SK-N-SH (cell line): ENCODE measurements at regions not wholly inside any gene's neighbourhood (a gene's known extent, or its start where the extent isn't known, plus 50 kb on each side); places are given as distances from the start of the nearest gene placed in this dataset.

Experiments
- CTCF ChIA-PET: fragments of 300-600, 350-600 bp; formaldehyde crosslinking; extraction: SDS; loops from one replicate; lab custom pipeline; 2021; lab: Yijun Ruan, JAX
- POLR2A ChIA-PET: fragments of 350-600 bp; sonication (Branson Sonifier 250); formaldehyde crosslinking; extraction: SDS; loops from one replicate; lab custom pipeline; 2020; ENCODE audit warnings: antibody characterized with exemption, inconsistent platforms; lab: Yijun Ruan, JAX
- DNase-seq: peaks from one replicate; pipeline ENCODE4 v3.0.0; 2012
- H2AFZ ChIP-seq: fragments of 200-600 bp; sonication (generic); 2 replicates; pipeline ENCODE4 v1.8.1; 2016; ENCODE audit warnings: antibody characterized with exemption, mild to moderate bottlenecking, low read depth
- H3F3A ChIP-seq: fragments of 200-600 bp; sonication (generic); replicated peaks from 2 replicates; pipeline ENCODE3; 2016; ENCODE audit warnings: antibody characterized with exemption, mild to moderate bottlenecking; ENCODE audit not compliant: insufficient read depth
- H3K27ac ChIP-seq, 2 experiments: fragments of 200-500 bp in 1 of 2; fragments of 200-600 bp in 1 of 2; sonication (Bioruptor generic) in 1 of 2; sonication (generic), shearing (Covaris generic) in 1 of 2; 2 replicates each; pipeline versions ENCODE4 v1.5.1 to v1.6.1; 2014 to 2016; ENCODE audit warnings: low read depth in 2 of 2, inconsistent platforms in 1 of 2, low read length in 1 of 2, mild to moderate bottlenecking in 1 of 2, mixed read lengths in 1 of 2
- H3K27me3 ChIP-seq: fragments of 200-600 bp; sonication (generic), shearing (Covaris generic); 2 replicates; pipeline ENCODE4 v1.6.1; 2016; ENCODE audit warnings: mixed run types; ENCODE audit not compliant: insufficient read depth
- H3K36me3 ChIP-seq, 2 experiments: fragments of 200-500 bp in 1 of 2; fragments of 200-600 bp in 1 of 2; sonication (Bioruptor generic) in 1 of 2; sonication (generic) in 1 of 2; replicated peaks in 1 of 2; 2 replicates each; pipeline versions ENCODE3 to v1.5.1; 2014 to 2016; ENCODE audit warnings: low read length in 1 of 2, mild to moderate bottlenecking in 1 of 2; ENCODE audit not compliant: insufficient read depth in 2 of 2, control insufficient read depth in 1 of 2
- H3K4me1 ChIP-seq, 2 experiments: fragments of 200-500 bp in 1 of 2; fragments of 200-600 bp in 1 of 2; sonication (Bioruptor generic) in 1 of 2; sonication (generic), shearing (Covaris generic) in 1 of 2; 2 replicates each; pipeline versions ENCODE4 v1.5.1 to v1.6.1; 2014 to 2016; ENCODE audit warnings: low read depth in 1 of 2, low read length in 1 of 2, mixed run types in 1 of 2; ENCODE audit not compliant: insufficient read depth in 2 of 2, control insufficient read depth in 1 of 2
- H3K4me2 ChIP-seq: fragments of 200-600 bp; sonication (generic), shearing (Covaris generic); 2 replicates; pipeline ENCODE4 v1.6.1; 2017; ENCODE audit warnings: mixed run types
- H3K4me3 ChIP-seq, 2 experiments: fragments of 200-500 bp in 1 of 2; fragments of 200-600 bp in 1 of 2; sonication (Bioruptor generic) in 1 of 2; sonication (generic), shearing (Covaris generic) in 1 of 2; 2 replicates each; pipeline versions ENCODE4 v1.5.1 to v1.8.1; 2014 to 2016; ENCODE audit warnings: low read depth in 2 of 2, inconsistent platforms in 1 of 2, low read length in 1 of 2, mild to moderate bottlenecking in 1 of 2, mixed read lengths in 1 of 2, moderate library complexity in 1 of 2
- H3K79me2 ChIP-seq: fragments of 200-600 bp; sonication (generic); 2 replicates; pipeline ENCODE4 v1.8.1; 2017; ENCODE audit warnings: mild to moderate bottlenecking; ENCODE audit not compliant: insufficient read depth
- H3K9ac ChIP-seq: fragments of 200-600 bp; sonication (generic); 2 replicates; pipeline ENCODE4 v1.6.1; 2017; ENCODE audit warnings: mixed run types
- H3K9me2 ChIP-seq: fragments of 200-600 bp; sonication (generic); 2 replicates; pipeline ENCODE4 v1.6.1; 2017; ENCODE audit warnings: mixed run types
- H3K9me3 ChIP-seq: fragments of 200-600 bp; sonication (generic); 2 replicates; pipeline ENCODE4 v1.6.1; 2017; ENCODE audit warnings: mixed run types, mild to moderate bottlenecking, moderate library complexity
- H4K20me1 ChIP-seq: fragments of 200-600 bp; sonication (generic); 2 replicates; pipeline ENCODE4 v1.6.1; 2017; ENCODE audit warnings: mild to moderate bottlenecking, mixed run types; ENCODE audit not compliant: insufficient read depth
- CHD2 ChIP-seq: fragments of 150-350 bp; IDR thresholded peaks from 2 replicates; pipeline ENCODE4 v1.6.1; 2018; ENCODE audit warnings: low read length; ENCODE audit not compliant: partially characterized antibody
- EP300 ChIP-seq, 2 experiments: IDR thresholded peaks; 2 replicates each; pipeline versions ENCODE4 v1.4.0 to v1.6.1; 2012; ENCODE audit warnings: borderline replicate concordance in 1 of 2, low read depth in 1 of 2, low read length in 1 of 2
- EZH2phosphoT487 ChIP-seq: fragments of 200-600 bp; sonication (generic); IDR thresholded peaks from 2 replicates; pipeline ENCODE4 v1.6.1; 2017; ENCODE audit warnings: low read depth, mixed run types, mild to moderate bottlenecking, antibody characterized with exemption, moderate library complexity, borderline replicate concordance
- FOXJ3 ChIP-seq: sonication (generic); formaldehyde crosslinking; IDR thresholded peaks from 2 replicates; pipeline ENCODE4 v1.5.1; 2020; ENCODE audit warnings: mild to moderate bottlenecking, missing genetic modification reagents
- FOXM1 ChIP-seq: IDR thresholded peaks from 2 replicates; pipeline ENCODE4 v1.4.0; 2012; ENCODE audit warnings: low read depth, mild to moderate bottlenecking
- GABPA ChIP-seq: IDR thresholded peaks from 2 replicates; pipeline ENCODE4 v1.4.0; 2012; ENCODE audit warnings: low read depth, mild to moderate bottlenecking
- GATA2 ChIP-seq: sonication (generic); formaldehyde crosslinking; IDR thresholded peaks from 2 replicates; pipeline ENCODE4 v1.5.0; 2020; ENCODE audit warnings: mild to moderate bottlenecking, missing genetic modification reagents
- JUND ChIP-seq: IDR thresholded peaks from 2 replicates; pipeline ENCODE4 v1.4.0; 2012
- MEF2A ChIP-seq: IDR thresholded peaks from 2 replicates; pipeline ENCODE4 v1.4.0; 2012; ENCODE audit warnings: low read depth, borderline replicate concordance
- NRF1 ChIP-seq: IDR thresholded peaks from 2 replicates; pipeline ENCODE4 v1.6.1; 2012; ENCODE audit warnings: low read depth, mild to moderate bottlenecking, low read length
- PBX3 ChIP-seq: IDR thresholded peaks from 2 replicates; pipeline ENCODE4; 2012
- RCOR1 ChIP-seq: fragments of 150-350 bp; IDR thresholded peaks from 2 replicates; pipeline ENCODE4 v1.6.1; 2017; ENCODE audit warnings: antibody characterized with exemption, low read length
- RFX5 ChIP-seq: IDR thresholded peaks from 2 replicates; pipeline ENCODE4 v1.6.1; 2012; ENCODE audit warnings: mild to moderate bottlenecking, improper control_type of control experiment, low read length
- TEAD4 ChIP-seq: IDR thresholded peaks from 2 replicates; pipeline ENCODE4 v1.4.0; 2012; ENCODE audit warnings: mild to moderate bottlenecking, borderline replicate concordance; ENCODE audit not compliant: insufficient read depth
- YY1 ChIP-seq: IDR thresholded peaks from 2 replicates; pipeline ENCODE4 v1.4.0; 2012; ENCODE audit warnings: low read depth, mild to moderate bottlenecking
- ZBTB33 ChIP-seq: IDR thresholded peaks from 2 replicates; pipeline ENCODE4 v1.4.0; 2012; ENCODE audit warnings: low read depth, borderline replicate concordance
- WGBS: methylation state at CpG from one replicate; pipeline ENCODE4 v1.1.6; 2017; ENCODE audit warnings: low lambda C conversion rate; 5-methylcytosine and 5-hydroxymethylcytosine counted together
- TF ChIP-seq, protein P1 (sequence below): IDR thresholded peaks from 2 replicates; pipeline ENCODE4 v1.4.0; 2012; ENCODE audit warnings: low read depth, borderline replicate concordance
- TF ChIP-seq, protein P2 (sequence below): IDR thresholded peaks from 2 replicates; pipeline ENCODE4 v1.4.0; 2012; ENCODE audit warnings: low read depth
- TF ChIP-seq, protein P3 (sequence below): fragments of 150-350 bp; IDR thresholded peaks from 2 replicates; pipeline ENCODE4 v1.6.1; 2017; ENCODE audit warnings: antibody characterized with exemption, low read length, low read depth, borderline replicate concordance

DNA sequence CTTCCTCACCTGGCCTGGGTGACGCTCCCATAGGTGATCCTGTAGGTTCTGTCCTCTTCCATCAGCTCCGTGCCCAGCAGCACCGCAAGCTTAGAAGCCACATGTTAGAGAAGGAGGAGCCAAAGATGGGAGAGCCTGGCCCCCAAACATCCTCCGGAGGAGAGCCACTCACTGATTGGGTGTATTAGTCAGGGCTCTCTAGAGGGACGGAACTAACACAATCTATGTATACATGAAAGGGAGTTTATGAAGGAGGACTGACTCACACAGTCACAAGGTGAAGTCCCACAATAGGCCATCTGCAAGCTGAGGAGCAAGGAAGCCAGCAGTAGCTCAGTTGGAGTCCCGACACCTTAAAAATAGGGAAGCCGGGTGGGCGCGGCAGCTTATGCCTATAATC lies 1273.1 kb upstream of the TMEM132C start:
- POLR2A ChIA-PET = no interaction called here
- TF ChIP-seq NRF1 = no peak
- no peak for TF ChIP-seq JUND
- TF ChIP-seq, protein P1, sequence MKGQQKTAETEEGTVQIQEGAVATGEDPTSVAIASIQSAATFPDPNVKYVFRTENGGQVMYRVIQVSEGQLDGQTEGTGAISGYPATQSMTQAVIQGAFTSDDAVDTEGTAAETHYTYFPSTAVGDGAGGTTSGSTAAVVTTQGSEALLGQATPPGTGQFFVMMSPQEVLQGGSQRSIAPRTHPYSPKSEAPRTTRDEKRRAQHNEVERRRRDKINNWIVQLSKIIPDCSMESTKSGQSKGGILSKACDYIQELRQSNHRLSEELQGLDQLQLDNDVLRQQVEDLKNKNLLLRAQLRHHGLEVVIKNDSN = no peak
- TF ChIP-seq MEF2A = no peak
- TF ChIP-seq TEAD4 = no peak
- TF ChIP-seq YY1 = no peak
- TF ChIP-seq RFX5 = no peak
- TF ChIP-seq, protein P2, sequence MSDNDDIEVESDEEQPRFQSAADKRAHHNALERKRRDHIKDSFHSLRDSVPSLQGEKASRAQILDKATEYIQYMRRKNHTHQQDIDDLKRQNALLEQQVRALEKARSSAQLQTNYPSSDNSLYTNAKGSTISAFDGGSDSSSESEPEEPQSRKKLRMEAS = no peak
- TF ChIP-seq FOXJ3 (CRISPR knock-in tag) = no peak
- no peak for TF ChIP-seq PBX3
- no peak for TF ChIP-seq GATA2
- TF ChIP-seq, protein P3, sequence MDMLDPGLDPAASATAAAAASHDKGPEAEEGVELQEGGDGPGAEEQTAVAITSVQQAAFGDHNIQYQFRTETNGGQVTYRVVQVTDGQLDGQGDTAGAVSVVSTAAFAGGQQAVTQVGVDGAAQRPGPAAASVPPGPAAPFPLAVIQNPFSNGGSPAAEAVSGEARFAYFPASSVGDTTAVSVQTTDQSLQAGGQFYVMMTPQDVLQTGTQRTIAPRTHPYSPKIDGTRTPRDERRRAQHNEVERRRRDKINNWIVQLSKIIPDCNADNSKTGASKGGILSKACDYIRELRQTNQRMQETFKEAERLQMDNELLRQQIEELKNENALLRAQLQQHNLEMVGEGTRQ = no peak
- no peak for TF ChIP-seq RCOR1
- no peak for TF ChIP-seq EZH2phosphoT487
- TF ChIP-seq FOXM1 = no peak
- no peak for TF ChIP-seq ZBTB33
- no peak for TF ChIP-seq EP300 (IDR thresholded peaks at IDR 0.05; ENCODE audit: borderline replicate concordance in 1 of 2, low read depth in 1 of 2, low read length in 1 of 2)
- TF ChIP-seq CHD2 = no peak
- TF ChIP-seq GABPA = no peak
- H3K9me3 ChIP-seq = no peaks in the 10 kb centered on the region

More for the DNA sequence above, 1273.1 kb upstream of the TMEM132C start:
- no peak overlapping the region for H3K4me2 ChIP-seq
- H3K9me2 ChIP-seq = no peaks in the 10 kb centered on the region
- no peaks in the 10 kb centered on the region for H3K79me2 ChIP-seq
- H2AFZ ChIP-seq = no peak overlapping the region
- no peaks in the 10 kb centered on the region for H3K36me3 ChIP-seq
- no peaks in the 10 kb centered on the region for H3K4me1 ChIP-seq
- no peak overlapping the region for H3K9ac ChIP-seq
- WGBS = 61% methylated on average over 9 of the region's 9 CpGs
- H3K27me3 ChIP-seq = no peaks in the 10 kb centered on the region
- H3K4me3 ChIP-seq = no peak overlapping the region
- no peak overlapping the region for H3K27ac ChIP-seq
- H3F3A ChIP-seq = no peaks in the 10 kb centered on the region
- H4K20me1 ChIP-seq = no peaks in the 10 kb centered on the region
- DNase-seq = no peak
- CTCF ChIA-PET = interaction anchor here (0.6 kb wide), 1 partner anchor 799 kb away, joined by 3 read pairs; no protein-coding TSS in a partner anchor
